Mesothelial cell of epicardium (in vitro differentiated cells): ENCODE measurements at regions not wholly inside any gene's neighbourhood (a gene's known extent, or its start where the extent isn't known, plus 50 kb on each side); places are given as distances from the start of the nearest gene placed in this dataset.

Experiments
- DNase-seq, 2 experiments: peaks; one replicate each; pipeline ENCODE4 v3.0.0; 2021; ENCODE audit warnings: low spot score in 2 of 2; ENCODE audit not compliant: unreplicated experiment in 2 of 2
- H3K27ac Mint-ChIP-seq: 2 replicates; pipeline ENCODE4 v1.8.0; 2021; ENCODE audit warnings: mixed read lengths
- H3K27me3 Mint-ChIP-seq: 2 replicates; pipeline ENCODE4 v1.8.0; 2021; ENCODE audit warnings: low read depth, mixed read lengths
- H3K36me3 Mint-ChIP-seq: 2 replicates; pipeline ENCODE4 v1.8.0; 2021; ENCODE audit warnings: mixed read lengths
- H3K4me1 Mint-ChIP-seq: 2 replicates; pipeline ENCODE4 v1.8.0; 2021; ENCODE audit warnings: mixed read lengths
- H3K4me3 Mint-ChIP-seq: 2 replicates; pipeline ENCODE4 v1.8.0; 2021; ENCODE audit warnings: mild to moderate bottlenecking, moderate library complexity, mixed read lengths
- H3K9me3 Mint-ChIP-seq: 2 replicates; pipeline ENCODE4 v1.8.0; 2021; ENCODE audit warnings: mixed read lengths
- CTCF ChIP-seq: fragments of 200-600 bp; sonication (generic); IDR thresholded peaks from one replicate; pipeline ENCODE4 v1.5.0; 2021; ENCODE audit warnings: antibody characterized with exemption; ENCODE audit not compliant: unreplicated experiment

GRCh38 chr4:75308049-75308448 lies 206.2 kb downstream of the RCHY1 start:
- no peak for DNase-seq
- peaks cover 2% of the 10 kb centered on the region for H3K36me3 Mint-ChIP-seq
- no peak overlapping the region for H3K27ac Mint-ChIP-seq
- H3K27me3 Mint-ChIP-seq, result peaks cover 8% of the 10 kb centered on the region
- H3K4me3 Mint-ChIP-seq, result no peak overlapping the region
- H3K4me1 Mint-ChIP-seq, result no peaks in the 10 kb centered on the region
- no peak for TF ChIP-seq CTCF
- H3K9me3 Mint-ChIP-seq, result peaks cover 21% of the 10 kb centered on the region

GRCh38 chr4:75306506-75306905 lies 207.7 kb downstream of the RCHY1 start:
- DNase-seq, result no peak
- peaks cover 12% of the 10 kb centered on the region for H3K9me3 Mint-ChIP-seq
- H3K4me3 Mint-ChIP-seq, result no peak overlapping the region
- peaks cover 8% of the 10 kb centered on the region for H3K27me3 Mint-ChIP-seq
- no peaks in the 10 kb centered on the region for H3K4me1 Mint-ChIP-seq
- no peak overlapping the region for H3K27ac Mint-ChIP-seq
- TF ChIP-seq CTCF, result no peak
- peaks cover 2% of the 10 kb centered on the region for H3K36me3 Mint-ChIP-seq

DNA sequence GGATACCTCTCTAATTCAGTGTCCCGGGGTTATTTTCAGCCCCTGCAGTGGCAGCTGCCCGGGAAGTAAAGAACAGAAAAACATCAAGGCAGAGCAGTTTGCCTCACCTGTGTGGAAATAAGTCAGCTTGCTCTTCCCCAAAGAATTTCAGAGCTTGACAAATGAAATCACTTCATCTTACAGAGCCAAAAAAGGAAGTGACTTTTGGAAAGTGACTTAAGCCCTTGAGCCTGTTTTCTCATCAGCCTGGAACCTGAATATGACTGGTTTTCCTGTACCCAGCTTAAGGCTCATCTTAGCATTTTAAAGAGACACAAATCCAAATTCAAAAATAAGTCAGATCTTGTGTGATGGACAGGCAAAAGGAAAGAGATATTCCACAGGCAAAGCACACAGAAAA lies 211.6 kb downstream of the RCHY1 start:
- no peak overlapping the region for H3K27ac Mint-ChIP-seq
- H3K4me3 Mint-ChIP-seq, result no peak overlapping the region
- peaks cover 10% of the 10 kb centered on the region for H3K27me3 Mint-ChIP-seq
- no peak for DNase-seq
- no peaks in the 10 kb centered on the region for H3K4me1 Mint-ChIP-seq
- H3K36me3 Mint-ChIP-seq, result no peaks in the 10 kb centered on the region
- TF ChIP-seq CTCF, result no peak
- peaks cover 27% of the 10 kb centered on the region for H3K9me3 Mint-ChIP-seq

DNA sequence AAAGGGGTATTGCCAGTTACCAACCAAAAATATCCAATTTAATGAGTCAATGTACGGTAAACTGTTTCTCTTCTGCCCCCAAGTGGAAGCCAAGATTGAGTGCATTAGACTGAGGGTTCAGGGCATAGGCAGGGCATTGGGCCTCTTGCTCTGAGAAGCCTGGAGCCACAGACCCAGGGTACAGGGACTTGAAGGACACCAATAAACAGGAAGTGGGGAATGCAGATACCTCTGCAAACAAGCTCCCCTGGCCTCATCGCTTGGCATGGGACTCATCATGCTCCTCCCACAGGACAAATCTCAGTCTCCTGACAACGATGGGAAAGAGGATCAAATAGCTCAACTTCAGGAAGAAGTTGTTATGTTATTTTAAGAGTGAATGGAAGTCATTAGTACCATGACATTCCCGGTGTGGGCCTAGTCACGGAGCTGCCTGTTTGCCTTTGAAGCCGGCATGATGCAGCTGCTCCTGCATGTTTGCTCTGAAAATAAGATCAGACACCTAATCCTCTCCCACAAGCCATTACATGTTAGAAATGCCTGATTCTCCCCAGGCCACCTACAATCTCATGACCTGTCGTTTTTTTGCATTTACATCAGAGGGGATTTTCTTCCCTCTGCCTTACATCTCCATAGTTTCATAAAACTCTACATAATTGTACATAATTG lies 224.2 kb downstream of the RCHY1 start:
- Mint-ChIP-seq H3K9me3 (peaks cover 17% of the 10 kb centered on the region), H3K27me3 (no peaks in the 10 kb centered on the region), H3K27ac (no peak overlapping the region), H3K4me3 (no peak overlapping the region), H3K36me3 (no peaks in the 10 kb centered on the region), H3K4me1 (peaks cover 29% of the 10 kb centered on the region)
- no peak for TF ChIP-seq CTCF
- DNase-seq, result no peak

DNA sequence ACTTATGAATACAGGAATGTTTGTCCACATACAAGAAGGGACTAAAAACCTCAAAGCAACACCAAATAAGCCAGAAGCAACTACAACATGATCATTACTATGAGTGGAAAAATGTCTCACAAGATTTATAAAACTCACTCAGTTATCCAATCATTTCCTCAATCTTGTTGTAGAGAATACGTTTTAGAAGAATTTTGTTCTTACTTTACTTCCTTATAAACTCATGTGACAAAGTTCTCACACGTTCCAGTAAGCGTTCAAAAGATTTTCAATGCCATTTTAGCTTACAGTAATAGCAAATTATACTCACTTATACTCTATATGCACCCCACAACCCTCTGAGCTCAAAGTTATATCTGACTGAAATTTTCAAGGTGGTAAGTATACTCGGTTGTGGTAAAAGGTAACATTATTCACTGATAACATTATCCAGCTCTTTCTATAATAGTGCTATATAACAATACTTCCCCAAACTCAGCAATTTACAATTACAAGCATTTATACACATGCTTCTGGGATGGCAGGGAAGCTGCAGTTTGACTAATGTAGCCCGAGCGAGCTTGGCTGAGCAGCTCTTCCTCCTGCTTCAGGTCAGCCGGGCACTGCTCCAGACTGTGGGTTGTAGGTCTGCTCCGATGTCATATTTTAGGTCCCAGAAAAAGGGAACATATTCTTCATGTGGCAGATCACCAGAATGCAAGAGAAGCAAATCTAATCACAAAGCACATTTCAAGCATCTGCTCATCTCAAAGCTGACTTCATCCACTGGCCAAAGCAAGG lies 226.3 kb downstream of the RCHY1 start:
- no peak for DNase-seq
- Mint-ChIP-seq H3K9me3 (peaks cover 1% of the 10 kb centered on the region), H3K27me3 (no peaks in the 10 kb centered on the region), H3K4me1 (peaks cover 29% of the 10 kb centered on the region), H3K4me3 (no peak overlapping the region), H3K36me3 (no peaks in the 10 kb centered on the region), H3K27ac (no peak overlapping the region)
- TF ChIP-seq CTCF, result no peak
